Posterior vena cava (tissue), 2 donors: ENCODE measurements at regions not wholly inside any gene's neighbourhood (a gene's known extent, or its start where the extent isn't known, plus 50 kb on each side); places are given as distances from the start of the nearest gene placed in this dataset.
"Not testable (repeated sequence)": the region's sequence is repeated elsewhere in the genome, so short reads cannot be mapped to it uniquely, and the experiment has no call there.

Experiments used
- DNase-seq: peaks from one replicate; pipeline ENCODE4 v3.0.0-alpha.2; 2020; ENCODE audit warnings: low spot score
- intact Hi-C, 2 donors: fragments of 100-400 bp; cut with DNase I; formaldehyde crosslinking; loops; one replicate each; pipeline versions ENCODE4 v1.14.1 to v1.14.2; 2022 to 2023
- donor health status: DM: yes; HTN: yes; CAD: no.
- donor health status: DM: yes; HTN: yes; CAD: no.

- intact Hi-C loops, result no loop called here
- DNase-seq, result no peak
Measured at GRCh38 chr6:3623451-3624249, 127.9 kb downstream of the PXDC1 start.

- intact Hi-C loops, result no loop called here
- DNase-seq, result no peak
Measured at GRCh38 chr6:3621411-3621810, 130.1 kb downstream of the PXDC1 start.

GRCh38 chr6:3620937-3621336 lies 130.6 kb downstream of the PXDC1 start:
- intact Hi-C loops, result no loop called here
- DNase-seq, result no peak

GRCh38 chr6:3620389-3620788 lies 131.1 kb downstream of the PXDC1 start:
- intact Hi-C loops, result no loop called here
- DNase-seq, result no peak

- intact Hi-C loops, result loop anchor here in 1 of 2 donors (10.0 kb wide), 1 partner anchor 105 kb away; no protein-coding TSS in a partner anchor
Measured at GRCh38 chr6:3619800-3620199, 131.7 kb downstream of the PXDC1 start.

GRCh38 chr6:3619201-3619600 lies 132.3 kb downstream of the PXDC1 start:
- intact Hi-C loops, result loop anchor here in 1 of 2 donors (10.0 kb wide), 1 partner anchor 106 kb away; no protein-coding TSS in a partner anchor
- DNase-seq, result no peak

More at GRCh38 chr6:3619800-3620199, 131.7 kb downstream of the PXDC1 start:
- no peak for DNase-seq

- no peak for DNase-seq
- intact Hi-C loops, result loop anchor here in 1 of 2 donors (10.0 kb wide), 1 partner anchor 106 kb away; no protein-coding TSS in a partner anchor
Measured at GRCh38 chr6:3618642-3619041, 132.9 kb downstream of the PXDC1 start.

- no peak for DNase-seq
- intact Hi-C loops, result loop anchor here in 1 of 2 donors (10.0 kb wide), 1 partner anchor 107 kb away; no protein-coding TSS in a partner anchor
Measured at GRCh38 chr6:3617681-3618311, 133.7 kb downstream of the PXDC1 start.

GRCh38 chr6:3617192-3617631 lies 134.3 kb downstream of the PXDC1 start:
- intact Hi-C loops, result loop anchor here in 1 of 2 donors (10.0 kb wide), 1 partner anchor 108 kb away; no protein-coding TSS in a partner anchor
- no peak for DNase-seq

- intact Hi-C loops, result loop anchor here in 1 of 2 donors (10.0 kb wide), 1 partner anchor 108 kb away; no protein-coding TSS in a partner anchor
- no peak for DNase-seq
Measured at GRCh38 chr6:3616565-3617176, 134.8 kb downstream of the PXDC1 start.

- DNase-seq, result no peak
- intact Hi-C loops, result loop anchor here in 1 of 2 donors (10.0 kb wide), 1 partner anchor 109 kb away; no protein-coding TSS in a partner anchor
Measured at GRCh38 chr6:3615391-3616380, 135.8 kb downstream of the PXDC1 start.

GRCh38 chr6:3614918-3615317 lies 136.6 kb downstream of the PXDC1 start:
- intact Hi-C loops, result loop anchor here in 1 of 2 donors (10.0 kb wide), 1 partner anchor 110 kb away; no protein-coding TSS in a partner anchor
- DNase-seq, result no peak

GRCh38 chr6:3613565-3613964 lies 137.9 kb downstream of the PXDC1 start:
- intact Hi-C loops, result loop anchor here in 1 of 2 donors (10.0 kb wide), 1 partner anchor 111 kb away; no protein-coding TSS in a partner anchor
- not testable (repeated sequence) for DNase-seq

GRCh38 chr6:3612341-3613041 lies 139.0 kb downstream of the PXDC1 start:
- intact Hi-C loops, result loop anchor here in 1 of 2 donors (10.0 kb wide), 1 partner anchor 112 kb away; no protein-coding TSS in a partner anchor
- DNase-seq, result no peak

GRCh38 chr6:3610921-3611320 lies 140.6 kb downstream of the PXDC1 start:
- intact Hi-C loops, result loop anchor here in 1 of 2 donors (10.0 kb wide), 1 partner anchor 114 kb away; no protein-coding TSS in a partner anchor
- no peak for DNase-seq

GRCh38 chr6:3610206-3610605 lies 141.3 kb downstream of the PXDC1 start:
- intact Hi-C loops, result loop anchor here in 1 of 2 donors (10.0 kb wide), 1 partner anchor 115 kb away; no protein-coding TSS in a partner anchor

GRCh38 chr6:3609388-3609787 lies 142.1 kb downstream of the PXDC1 start:
- intact Hi-C loops, result no loop called here
- no peak for DNase-seq

More at GRCh38 chr6:3610206-3610605, 141.3 kb downstream of the PXDC1 start:
- no peak for DNase-seq
